Testis (tissue), 2 donors: ENCODE measurements at regions not wholly inside any gene's neighbourhood (a gene's known extent, or its start where the extent isn't known, plus 50 kb on each side); places are given as distances from the start of the nearest gene placed in this dataset.

ENCODE experiments used
- CTCF ChIP-seq, 3 experiments: fragments of 450-650 bp in 2 of 3; fragments of 200-600 bp in 1 of 3; sonication (generic) in 1 of 3; IDR thresholded peaks; one replicate each; pipeline ENCODE4 v1.5.1; 2016 to 2019; ENCODE audit warnings: antibody characterized with exemption in 3 of 3, mild to moderate bottlenecking in 2 of 3, moderate library complexity in 1 of 3
- POLR2A ChIP-seq: fragments of 450-650 bp; IDR thresholded peaks from one replicate; pipeline ENCODE4 v1.6.1; 2017; ENCODE audit warnings: antibody characterized with exemption, mild to moderate bottlenecking, moderate library complexity

GRCh38 chr20:39089797-39090196 is 127.7 kb downstream of the DHX35 start:
- TF ChIP-seq POLR2A (no peak), CTCF (IDR thresholded peaks at IDR 0.05) (no peak)
